ENCODE measurements at regions not wholly inside any gene's neighbourhood (a gene's known extent, or its start where the extent isn't known, plus 50 kb on each side); places are given as distances from the start of the nearest gene placed in this dataset.

GRCh38 chr9:81119591-81119990, 569.8 kb downstream of the TLE1 start:
- DNase-seq (ENCODE audit: missing footprints) = no peak
- no peak for ATAC-seq
- intact Hi-C loops (cut with DNase I) = no loop called here

DNA sequence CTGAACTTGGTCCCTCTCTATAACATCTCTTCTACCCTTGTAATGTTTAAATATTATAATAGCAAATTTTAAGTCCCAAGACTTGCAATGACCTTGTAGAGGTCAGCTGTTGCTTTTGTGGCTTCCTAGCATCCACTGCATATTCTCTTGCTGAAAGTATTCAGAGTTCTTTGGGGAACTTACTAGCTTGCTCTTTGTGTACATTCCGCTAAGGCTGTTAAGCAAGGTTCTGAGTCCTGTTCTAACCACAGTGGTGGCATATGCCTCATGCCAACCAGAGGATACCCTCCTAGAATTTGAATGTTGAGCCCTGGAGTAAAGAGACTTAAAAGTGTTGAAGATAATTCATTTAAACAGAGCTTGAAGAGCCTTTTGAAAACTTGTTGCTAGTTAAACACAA, 570.9 kb downstream of the TLE1 start:
- intact Hi-C loops (cut with DNase I) = no loop called here
- DNase-seq (ENCODE audit: missing footprints) (no peak), ATAC-seq (no peak)

- no peak for ATAC-seq
- intact Hi-C loops (cut with DNase I) = no loop called here
- no peak for DNase-seq (ENCODE audit: missing footprints)
These were observed 572.8 kb downstream of the TLE1 start for GRCh38 chr9:81116340-81117137.

- intact Hi-C loops (cut with DNase I) = no loop called here
- DNase-seq (ENCODE audit: missing footprints) (no peak), ATAC-seq (peak; percentile 60)
These were observed 575.8 kb downstream of the TLE1 start for GRCh38 chr9:81113453-81114124.

DNA sequence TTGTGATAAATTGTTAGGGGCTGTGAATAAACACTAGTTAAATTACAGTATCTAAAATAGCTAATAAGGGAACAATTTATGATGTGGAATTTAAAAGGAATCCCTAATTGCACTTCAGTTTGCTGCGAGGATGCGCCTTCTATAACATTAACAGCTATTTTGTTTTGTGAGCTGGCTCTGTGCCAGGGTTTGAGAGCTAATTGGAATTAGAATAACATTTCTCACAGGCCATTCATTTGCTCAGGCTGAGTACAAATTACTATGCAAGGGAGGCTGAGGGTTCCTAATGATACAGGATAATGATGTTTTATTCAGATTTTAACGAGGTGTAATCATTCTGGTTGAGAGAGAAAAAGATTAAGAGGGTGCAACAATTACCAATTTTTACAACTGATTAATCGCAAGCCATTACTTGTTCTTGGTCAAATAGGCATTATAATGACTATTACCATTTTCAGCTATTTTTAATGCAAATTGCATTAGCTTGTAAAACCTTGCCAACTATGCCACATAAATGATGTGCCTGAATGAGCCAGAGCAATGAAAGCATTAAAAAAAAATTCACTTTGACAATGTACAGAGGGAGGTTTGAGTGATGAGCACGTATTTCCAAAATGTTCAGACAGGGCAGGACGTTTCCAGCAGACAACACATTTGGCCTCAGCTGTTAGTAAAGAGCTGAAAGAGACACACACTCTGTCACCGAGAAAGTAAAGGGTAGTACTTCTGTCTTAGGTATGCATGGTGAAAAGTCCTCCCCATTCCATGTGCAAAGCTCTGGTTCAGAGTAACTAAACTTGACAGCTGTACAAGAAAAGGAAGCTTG, 576.5 kb downstream of the TLE1 start:
- DNase-seq (ENCODE audit: missing footprints) (no peak), ATAC-seq (no peak)
- intact Hi-C loops (cut with DNase I) = no loop called here

DNA sequence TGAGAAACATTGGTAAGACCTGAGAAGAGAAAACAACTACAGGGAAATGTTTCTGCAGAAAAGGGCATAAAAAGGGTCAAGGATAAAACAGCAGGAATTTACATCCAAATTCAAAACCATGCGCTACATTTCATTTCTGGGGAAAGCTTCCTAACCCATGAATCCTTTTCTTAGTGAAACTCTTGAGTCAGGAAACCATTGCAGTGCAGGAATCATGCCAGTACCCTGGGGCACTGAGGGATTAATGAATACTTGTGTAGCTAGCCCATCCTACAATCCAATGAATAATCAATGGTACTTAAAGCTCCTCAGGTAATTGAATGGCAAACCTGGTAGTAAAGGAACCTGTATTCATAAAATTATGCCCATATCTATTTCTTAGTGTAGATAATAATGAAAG, 580.5 kb downstream of the TLE1 start:
- no peak for ATAC-seq
- intact Hi-C loops (cut with DNase I) = no loop called here

GRCh38 chr9:81108391-81108790, 581.0 kb downstream of the TLE1 start:
- no peak for ATAC-seq
- intact Hi-C loops (cut with DNase I) = no loop called here
- DNase-seq (ENCODE audit: missing footprints) = no peak

More for the DNA sequence above, 580.5 kb downstream of the TLE1 start:
- no peak for DNase-seq (ENCODE audit: missing footprints)

GRCh38 chr9:81103597-81104471, 585.5 kb downstream of the TLE1 start:
- DNase-seq (ENCODE audit: missing footprints) (no peak), ATAC-seq (no peak)
- intact Hi-C loops (cut with DNase I) = no loop called here

DNA sequence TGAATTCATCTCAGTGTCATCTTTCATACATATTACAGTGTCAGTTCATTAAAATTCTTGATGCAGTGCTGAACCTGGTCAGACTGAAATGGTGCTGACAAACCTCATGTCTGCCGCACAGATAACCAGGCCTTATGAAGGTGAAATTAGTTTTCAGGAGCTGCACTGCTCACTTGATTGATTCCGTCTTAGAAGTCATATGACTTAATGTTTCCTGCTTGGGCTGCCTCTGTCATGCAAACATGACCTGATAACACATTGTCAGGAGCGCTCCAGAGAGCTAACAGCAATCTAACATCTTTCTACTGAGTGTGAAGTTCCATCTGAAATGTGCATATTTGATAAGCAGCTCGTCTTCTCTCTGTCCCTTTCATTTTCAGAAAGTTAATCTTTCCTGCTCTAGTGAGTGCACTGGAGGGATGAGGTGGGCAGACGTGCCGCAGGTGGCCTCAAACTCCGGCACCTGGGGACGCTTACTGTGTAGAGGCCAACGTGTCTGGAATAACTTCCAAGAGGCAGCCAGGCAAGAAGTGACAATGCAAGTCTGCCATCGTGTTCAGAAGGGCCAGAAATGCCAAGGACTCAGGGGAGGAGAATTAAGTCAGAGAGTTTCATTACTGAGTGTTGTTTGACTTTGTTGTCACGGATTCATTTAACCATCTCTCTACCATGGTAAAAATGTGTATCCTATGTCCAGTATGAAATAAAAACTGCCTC, 592.1 kb downstream of the TLE1 start:
- intact Hi-C loops (cut with DNase I) = no loop called here
- DNase-seq (ENCODE audit: missing footprints) (no peak), ATAC-seq (no peak)

- DNase-seq (ENCODE audit: missing footprints) = no peak
- intact Hi-C loops (cut with DNase I) = no loop called here
- ATAC-seq = no peak
These were observed 592.7 kb downstream of the TLE1 start for GRCh38 chr9:81096625-81097024.

DNA sequence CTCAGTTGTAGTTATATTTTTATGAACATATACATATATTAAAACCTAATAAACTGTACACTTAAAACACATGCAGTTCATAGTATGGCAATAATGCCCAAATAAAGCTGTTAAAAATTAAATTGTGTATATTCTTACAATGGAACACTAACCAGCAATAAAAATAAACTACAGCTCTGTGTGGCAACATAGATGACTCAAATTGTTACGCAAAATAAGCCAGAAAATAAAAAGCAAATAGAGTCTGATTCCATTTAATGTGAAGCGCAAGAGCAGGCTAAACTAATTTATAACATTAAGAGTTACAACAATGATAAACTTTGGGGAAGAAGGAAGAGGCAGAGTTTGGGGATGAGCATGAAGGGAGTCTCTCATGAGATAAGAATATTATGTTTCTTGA, 597.3 kb downstream of the TLE1 start:
- DNase-seq (ENCODE audit: missing footprints) (no peak), ATAC-seq (no peak)
- intact Hi-C loops (cut with DNase I) = no loop called here

GRCh38 chr9:81088341-81088740, 601.0 kb downstream of the TLE1 start:
- DNase-seq (ENCODE audit: missing footprints) = no peak
- intact Hi-C loops (cut with DNase I) = no loop called here
- no peak for ATAC-seq

- intact Hi-C loops (cut with DNase I) = no loop called here
- DNase-seq (ENCODE audit: missing footprints) = no peak
- ATAC-seq = no peak
These were observed 602.9 kb downstream of the TLE1 start for GRCh38 chr9:81086416-81086815.

DNA sequence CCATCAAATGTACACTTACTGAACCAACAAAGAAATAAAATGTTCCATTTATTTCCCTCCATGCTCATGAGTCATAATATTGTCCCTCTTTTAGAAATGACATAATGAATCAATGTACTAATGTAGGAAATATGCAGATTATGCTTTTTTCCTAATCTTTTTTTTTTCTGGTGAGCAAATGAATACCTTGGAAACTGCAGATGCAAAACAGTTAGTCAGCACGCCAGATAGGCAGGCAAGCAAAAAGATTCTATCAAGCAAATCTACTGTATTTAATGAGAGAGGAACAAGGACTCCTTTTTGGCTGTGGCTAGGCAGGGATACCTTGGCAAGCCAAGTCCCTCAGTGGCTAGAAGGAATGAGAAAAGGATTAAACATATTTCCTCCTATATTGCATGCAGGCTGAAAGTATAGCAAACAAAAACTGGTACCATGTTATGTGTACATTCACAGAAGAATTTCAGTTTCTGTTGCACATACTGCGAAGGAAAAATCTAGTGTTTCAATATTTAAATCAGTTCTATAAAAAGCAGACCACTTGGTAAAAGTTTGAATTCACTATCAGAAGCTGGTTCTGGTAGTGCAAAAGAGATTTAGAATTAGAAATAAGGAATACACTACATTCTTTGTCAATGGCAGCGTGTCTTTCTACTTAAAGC, 605.4 kb downstream of the TLE1 start:
- ATAC-seq (no peak), DNase-seq (ENCODE audit: missing footprints) (no peak)
- intact Hi-C loops (cut with DNase I) = no loop called here

DNA sequence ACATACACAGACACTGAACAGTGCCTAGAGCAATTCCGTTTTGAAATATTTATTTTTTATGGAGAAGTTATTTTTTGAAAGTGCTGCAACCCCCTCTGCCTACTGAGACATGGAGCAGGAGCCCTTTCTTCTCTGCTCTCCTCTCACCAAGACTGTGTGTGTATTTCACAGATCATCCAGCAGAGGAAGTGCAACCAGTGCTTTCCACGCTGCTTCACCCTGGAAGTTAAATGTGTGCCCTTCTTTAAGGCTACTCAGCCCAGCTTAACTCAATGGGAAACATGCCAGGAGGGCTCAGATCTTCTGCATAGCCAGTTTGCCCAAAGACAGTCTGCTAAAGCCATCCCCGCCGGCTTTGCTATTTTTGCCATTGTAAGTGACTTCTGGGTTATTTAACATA, 606.3 kb downstream of the TLE1 start:
- intact Hi-C loops (cut with DNase I) = no loop called here
- DNase-seq (ENCODE audit: missing footprints) = no peak
- no peak for ATAC-seq

GRCh38 chr9:81082221-81082620, 607.1 kb downstream of the TLE1 start:
- DNase-seq (ENCODE audit: missing footprints) = no peak
- intact Hi-C loops (cut with DNase I) = no loop called here
- no peak for ATAC-seq

- no peak for ATAC-seq
- intact Hi-C loops (cut with DNase I) = no loop called here
- DNase-seq (ENCODE audit: missing footprints) = no peak
These were observed 608.4 kb downstream of the TLE1 start for GRCh38 chr9:81080900-81081299.

DNA sequence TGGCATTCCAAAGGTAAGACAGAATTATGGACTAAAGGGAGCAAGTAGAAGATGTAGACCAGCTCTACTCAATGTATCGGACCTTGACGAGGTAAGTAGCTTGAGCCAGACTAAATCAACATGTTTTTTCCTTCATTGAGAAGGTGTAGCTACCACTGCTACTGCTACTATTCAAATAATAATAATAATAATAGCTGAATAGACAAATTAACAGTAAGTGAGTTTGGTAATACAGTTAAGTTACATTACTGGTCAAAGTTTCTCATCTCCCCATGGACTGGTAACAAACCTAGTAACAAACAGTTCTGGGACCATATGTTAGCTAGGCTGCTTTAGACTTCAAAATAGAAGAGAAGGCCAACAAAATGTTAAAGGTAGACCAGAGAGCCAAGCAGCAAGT, 609.2 kb downstream of the TLE1 start:
- no peak for DNase-seq (ENCODE audit: missing footprints)
- no peak for ATAC-seq
- intact Hi-C loops (cut with DNase I) = no loop called here
